CD14-positive monocyte (primary cell): ENCODE measurements at regions not wholly inside any gene's neighbourhood (a gene's known extent, or its start where the extent isn't known, plus 50 kb on each side); places are given as distances from the start of the nearest gene placed in this dataset.

Experiments
- DNase-seq, 3 donors: peaks; one replicate each; pipeline ENCODE4 v3.0.0-alpha.2; 2011 to 2022
- H2AFZ ChIP-seq: 2 replicates; pipeline ENCODE4 v1.6.0; 2012; ENCODE audit warnings: mild to moderate bottlenecking, low read depth, low read length, inconsistent platforms; ENCODE audit not compliant: insufficient read depth, poor library complexity, severe bottlenecking
- H3K27ac ChIP-seq, 2 donors: 1 replicate in 1 of 2; 2 replicates in 1 of 2; pipeline ENCODE4 v1.5.1; 2012 to 2013; ENCODE audit warnings: low read length in 2 of 2, control low read depth in 1 of 2, inconsistent platforms in 1 of 2, low read depth in 1 of 2, mild to moderate bottlenecking in 1 of 2
- H3K27me3 ChIP-seq, 2 donors: one replicate each; pipeline versions ENCODE4 v1.6.0 to v1.6.1; 2011 to 2013; ENCODE audit warnings: low read length in 2 of 2; ENCODE audit not compliant: control insufficient read depth in 2 of 2, insufficient read depth in 2 of 2
- H3K36me3 ChIP-seq, 2 donors: replicated peaks in 1 of 2; 1 replicate in 1 of 2; 2 replicates in 1 of 2; pipeline versions ENCODE4 v1.5.1 to v1.6.1; 2012 to 2013; ENCODE audit warnings: low read length in 2 of 2, control low read depth in 1 of 2, inconsistent platforms in 1 of 2, mild to moderate bottlenecking in 1 of 2; ENCODE audit not compliant: insufficient read depth in 2 of 2, control insufficient read depth in 1 of 2
- H3K4me1 ChIP-seq, 2 donors: 1 replicate in 1 of 2; 2 replicates in 1 of 2; pipeline versions ENCODE4 v1.5.1 to v1.6.1; 2012 to 2013; ENCODE audit warnings: low read length in 2 of 2, control low read depth in 1 of 2, inconsistent platforms in 1 of 2, mild to moderate bottlenecking in 1 of 2, moderate library complexity in 1 of 2; ENCODE audit not compliant: insufficient read depth in 2 of 2, control insufficient read depth in 1 of 2
- H3K4me2 ChIP-seq: replicated peaks from 2 replicates; pipeline ENCODE3; 2012; ENCODE audit warnings: low read length, moderate library complexity, mild to moderate bottlenecking; ENCODE audit not compliant: poor library complexity, severe bottlenecking; ENCODE audit errors: extremely low read depth
- H3K4me3 ChIP-seq, 3 experiments: fragments of 200-600 bp in 1 of 3; sonication (generic) in 1 of 3; replicated peaks in 1 of 3; 1 replicate in 2 of 3; 2 replicates in 1 of 3; pipeline ENCODE4 v1.5.1; 2011 to 2013; ENCODE audit warnings: low read length in 3 of 3, mild to moderate bottlenecking in 3 of 3, control low read depth in 2 of 3, low read depth in 2 of 3, inconsistent platforms in 1 of 3, moderate library complexity in 1 of 3
- H3K79me2 ChIP-seq: 2 replicates; pipeline ENCODE4 v1.6.0; 2012; ENCODE audit warnings: mild to moderate bottlenecking, control low read depth, inconsistent platforms, low read length, moderate library complexity; ENCODE audit not compliant: insufficient read depth
- H3K9ac ChIP-seq: 2 replicates; pipeline ENCODE4 v1.6.0; 2017; ENCODE audit warnings: low read length, mild to moderate bottlenecking; ENCODE audit not compliant: insufficient read depth, poor library complexity, severe bottlenecking
- H3K9me3 ChIP-seq, 2 donors: replicated peaks in 1 of 2; 1 replicate in 1 of 2; 2 replicates in 1 of 2; pipeline versions ENCODE4 v1.5.1 to v1.6.1; 2012 to 2013; ENCODE audit warnings: low read length in 2 of 2, control low read depth in 1 of 2; ENCODE audit not compliant: control insufficient read depth in 1 of 2, insufficient read depth in 1 of 2
- H4K20me1 ChIP-seq: 2 replicates; pipeline ENCODE4 v1.6.0; 2012; ENCODE audit warnings: mild to moderate bottlenecking, low read length, control low read depth, moderate library complexity; ENCODE audit not compliant: insufficient read depth
- H3K27ac Mint-ChIP-seq, 7 donors: one replicate each; pipeline ENCODE4 v1.8.0; 2020; ENCODE audit warnings: mild to moderate bottlenecking in 7 of 7, mixed read lengths in 7 of 7, moderate library complexity in 6 of 7, inconsistent platforms in 2 of 7
- H3K27me3 Mint-ChIP-seq, 3 donors: one replicate each; pipeline ENCODE4 v1.8.0; 2021 to 2022; ENCODE audit warnings: low read depth in 3 of 3, mild to moderate bottlenecking in 3 of 3, mixed read lengths in 3 of 3, moderate library complexity in 3 of 3, inconsistent platforms in 1 of 3
- H3K36me3 Mint-ChIP-seq, 2 donors: one replicate each; pipeline ENCODE4 v1.8.0; 2020; ENCODE audit warnings: mixed read lengths in 2 of 2, inconsistent platforms in 1 of 2, mild to moderate bottlenecking in 1 of 2
- H3K4me1 Mint-ChIP-seq: one replicate; pipeline ENCODE4 v1.8.0; 2020; ENCODE audit warnings: mild to moderate bottlenecking, mixed read lengths
- H3K4me3 Mint-ChIP-seq, 2 donors: one replicate each; pipeline ENCODE4 v1.8.0; 2020; ENCODE audit warnings: mild to moderate bottlenecking in 2 of 2, mixed read lengths in 2 of 2, moderate library complexity in 1 of 2
- H3K9me3 Mint-ChIP-seq, 7 donors: one replicate each; pipeline ENCODE4 v1.8.0; 2020 to 2022; ENCODE audit warnings: mixed read lengths in 7 of 7, mild to moderate bottlenecking in 6 of 7, moderate library complexity in 6 of 7, inconsistent platforms in 2 of 7
- CTCF ChIP-seq: fragments of 200-600 bp; IDR thresholded peaks from one replicate; pipeline ENCODE4 v1.8.0; 2022; ENCODE audit warnings: antibody characterized with exemption, mild to moderate bottlenecking
- WGBS: methylation state at CpG from one replicate; pipeline ENCODE4 v1.1.5; 2013; ENCODE audit warnings: missing lambda C conversion rate; ENCODE audit not compliant: insufficient coverage; 5-methylcytosine and 5-hydroxymethylcytosine counted together
- intact Hi-C, 2 donors: fragments of 100-400 bp; cut with micrococcal nuclease; formaldehyde crosslinking; loops; one replicate each; pipeline versions ENCODE4 v1.15.0 to v1.15.1; 2023

DNA sequence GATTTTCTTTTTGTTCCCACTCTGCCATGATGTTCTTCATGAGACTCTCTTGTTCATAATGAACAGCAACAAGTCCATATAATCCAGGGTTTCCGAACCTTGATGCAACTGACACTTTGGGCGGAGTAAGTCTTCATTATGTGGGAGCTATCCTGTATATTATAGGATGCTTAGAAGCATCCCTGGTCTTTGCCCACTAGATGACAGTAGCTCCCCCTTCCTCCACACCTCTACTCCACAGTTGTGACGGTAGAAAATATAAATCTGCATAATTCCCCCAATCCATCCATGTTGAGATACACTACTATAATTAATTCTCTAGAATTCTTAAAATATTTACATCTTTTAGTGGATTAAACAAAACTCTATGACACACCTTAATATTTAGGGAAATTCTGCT, 482.2 kb upstream of the CELF4 start:
- TF ChIP-seq CTCF: no peak
- Histone ChIP-seq H3K4me2 (no peak overlapping the region), H4K20me1 (no peaks in the 10 kb centered on the region), H3K27me3 (no peaks in the 10 kb centered on the region), H2AFZ (no peak overlapping the region), H3K4me1 (no peaks in the 10 kb centered on the region), H3K9ac (no peak overlapping the region), H3K9me3 (peaks cover 0 to 6% of the 10 kb centered on the region in 2 donors), H3K36me3 (no peaks in the 10 kb centered on the region), H3K79me2 (no peaks in the 10 kb centered on the region), H3K27ac (no peak overlapping the region), H3K4me3 (no peak overlapping the region)
- WGBS: no CpG with 5 or more reads among the region's 3 CpGs
- H3K4me3 Mint-ChIP-seq: no peak overlapping the region
- no peak for DNase-seq
- intact Hi-C loops: no loop called here
- H3K9me3 Mint-ChIP-seq: peaks cover 0 to 15% (median 3%) of the 10 kb centered on the region in 7 donors
- no peaks in the 10 kb centered on the region for H3K36me3 Mint-ChIP-seq
- H3K27me3 Mint-ChIP-seq: no peaks in the 10 kb centered on the region
- H3K4me1 Mint-ChIP-seq: no peaks in the 10 kb centered on the region
- H3K27ac Mint-ChIP-seq: no peak overlapping the region

- H3K4me1 Mint-ChIP-seq: no peaks in the 10 kb centered on the region
- Histone ChIP-seq H3K4me1 (no peaks in the 10 kb centered on the region), H3K4me2 (no peak overlapping the region), H3K9me3 (peaks cover 3 to 5% of the 10 kb centered on the region in 2 donors), H2AFZ (no peak overlapping the region), H4K20me1 (no peaks in the 10 kb centered on the region), H3K4me3 (no peak overlapping the region), H3K9ac (no peak overlapping the region), H3K27me3 (no peaks in the 10 kb centered on the region), H3K79me2 (no peaks in the 10 kb centered on the region), H3K36me3 (no peaks in the 10 kb centered on the region), H3K27ac (no peak overlapping the region)
- intact Hi-C loops: no loop called here
- peaks cover 0 to 10% (median 3%) of the 10 kb centered on the region in 7 donors for H3K9me3 Mint-ChIP-seq
- no peaks in the 10 kb centered on the region for H3K36me3 Mint-ChIP-seq
- TF ChIP-seq CTCF: no peak
- no peak for DNase-seq
- H3K27ac Mint-ChIP-seq: no peak overlapping the region
- WGBS: 100% methylated on average over 2 of the region's 3 CpGs
- H3K4me3 Mint-ChIP-seq: no peak overlapping the region
- no peaks in the 10 kb centered on the region for H3K27me3 Mint-ChIP-seq
Measured at GRCh38 chr18:38046651-38047050, 481.1 kb upstream of the CELF4 start.
